Osteoblast (primary cell): ENCODE measurements at regions not wholly inside any gene's neighbourhood (a gene's known extent, or its start where the extent isn't known, plus 50 kb on each side); places are given as distances from the start of the nearest gene placed in this dataset.

Experiments
- DNase-seq: peaks from one replicate; pipeline ENCODE4 v3.0.0; 2011; ENCODE audit warnings: low spot score, mixed read lengths; ENCODE audit not compliant: insufficient read length; ENCODE audit errors: missing footprints
- H2AFZ ChIP-seq: 2 replicates; pipeline ENCODE4 v1.6.0; 2011; ENCODE audit warnings: mild to moderate bottlenecking, low read length
- H3K27ac ChIP-seq: 2 replicates; pipeline ENCODE4 v1.5.1; 2011; ENCODE audit warnings: mild to moderate bottlenecking, low read depth, low read length, moderate library complexity
- H3K27me3 ChIP-seq: 2 replicates; pipeline ENCODE4 v1.6.0; 2012; ENCODE audit warnings: mild to moderate bottlenecking, control low read depth, inconsistent platforms, low read length, moderate library complexity; ENCODE audit not compliant: insufficient read depth
- H3K36me3 ChIP-seq: 2 replicates; pipeline ENCODE4 v1.5.1; 2011; ENCODE audit warnings: mild to moderate bottlenecking, low read length, control low read depth, moderate library complexity; ENCODE audit not compliant: insufficient read depth
- H3K4me1 ChIP-seq: 2 replicates; pipeline ENCODE4 v1.5.1; 2011; ENCODE audit warnings: mild to moderate bottlenecking, low read length, control low read depth, moderate library complexity; ENCODE audit not compliant: insufficient read depth
- H3K4me2 ChIP-seq: 2 replicates; pipeline ENCODE4 v1.6.0; 2011; ENCODE audit warnings: mild to moderate bottlenecking, low read length; ENCODE audit not compliant: insufficient read depth
- H3K4me3 ChIP-seq: fragments of 200-600 bp; sonication (generic); 3 replicates; pipeline ENCODE4 v1.5.1; 2012; ENCODE audit warnings: mild to moderate bottlenecking, low read length, inconsistent platforms; ENCODE audit not compliant: insufficient read depth
- H3K79me2 ChIP-seq: 2 replicates; pipeline ENCODE4 v1.6.0; 2012; ENCODE audit warnings: mild to moderate bottlenecking, low read length, control low read depth, inconsistent platforms; ENCODE audit not compliant: insufficient read depth
- H3K9me3 ChIP-seq: 2 replicates; pipeline ENCODE4 v1.5.1; 2011; ENCODE audit warnings: low read depth, low read length, control low read depth
- H4K20me1 ChIP-seq: 2 replicates; pipeline ENCODE4 v1.6.0; 2012; ENCODE audit warnings: mild to moderate bottlenecking, low read length, control low read depth; ENCODE audit not compliant: insufficient read depth
- CTCF ChIP-seq: IDR thresholded peaks from 2 replicates; pipeline ENCODE4 v1.5.1; 2011; ENCODE audit warnings: mild to moderate bottlenecking, low read depth, low read length, moderate library complexity; ENCODE audit errors: extremely low read depth

- peak overlapping the region; percentile 93 for H3K4me2 ChIP-seq
- TF ChIP-seq CTCF = no peak
- no peaks in the 10 kb centered on the region for H3K9me3 ChIP-seq
- H3K79me2 ChIP-seq = no peaks in the 10 kb centered on the region
- DNase-seq = peak; percentile 83
- no peak overlapping the region for H3K27ac ChIP-seq
- H2AFZ ChIP-seq = peak overlapping the region; percentile 86
- peaks cover 13% of the 10 kb centered on the region for H3K27me3 ChIP-seq
- peaks cover 11% of the 10 kb centered on the region for H3K4me1 ChIP-seq
- H3K4me3 ChIP-seq = peak overlapping the region; percentile 69
- no peaks in the 10 kb centered on the region for H4K20me1 ChIP-seq
- H3K36me3 ChIP-seq = no peaks in the 10 kb centered on the region
Observed at GRCh38 chr9:78438780-78439179, 141.9 kb downstream of the PSAT1 start.

- H2AFZ ChIP-seq = peak overlapping the region; percentile 86
- DNase-seq = peak; percentile 98
- H3K27me3 ChIP-seq = peaks cover 13% of the 10 kb centered on the region
- TF ChIP-seq CTCF = peak; percentile 97
- H3K36me3 ChIP-seq = no peaks in the 10 kb centered on the region
- H3K9me3 ChIP-seq = no peaks in the 10 kb centered on the region
- no peaks in the 10 kb centered on the region for H4K20me1 ChIP-seq
- H3K27ac ChIP-seq = no peak overlapping the region
- peak overlapping the region; percentile 93 for H3K4me2 ChIP-seq
- no peaks in the 10 kb centered on the region for H3K79me2 ChIP-seq
- peak overlapping the region; percentile 69 for H3K4me3 ChIP-seq
- H3K4me1 ChIP-seq = peaks cover 11% of the 10 kb centered on the region
Observed at GRCh38 chr9:78439190-78439865, 142.4 kb downstream of the PSAT1 start.

- Histone ChIP-seq H3K27ac (no peak overlapping the region), H2AFZ (no peak overlapping the region), H3K36me3 (no peaks in the 10 kb centered on the region), H3K4me3 (peak overlapping the region; percentile 69), H3K4me2 (peak overlapping the region; percentile 93), H3K27me3 (peaks cover 9% of the 10 kb centered on the region), H3K79me2 (no peaks in the 10 kb centered on the region), H4K20me1 (no peaks in the 10 kb centered on the region), H3K9me3 (no peaks in the 10 kb centered on the region), H3K4me1 (peaks cover 11% of the 10 kb centered on the region)
- peak; percentile 6 for TF ChIP-seq CTCF
- peak; percentile 85 for DNase-seq
Observed at GRCh38 chr9:78439866-78440830, 143.2 kb downstream of the PSAT1 start.

GRCh38 chr9:78441396-78441795 is 144.5 kb downstream of the PSAT1 start:
- Histone ChIP-seq H3K4me2 (no peak overlapping the region), H3K27ac (no peak overlapping the region), H3K27me3 (peaks cover 9% of the 10 kb centered on the region), H3K36me3 (no peaks in the 10 kb centered on the region), H4K20me1 (no peaks in the 10 kb centered on the region), H2AFZ (no peak overlapping the region), H3K79me2 (no peaks in the 10 kb centered on the region), H3K4me1 (peaks cover 11% of the 10 kb centered on the region), H3K4me3 (no peak overlapping the region), H3K9me3 (no peaks in the 10 kb centered on the region)
- no peak for TF ChIP-seq CTCF
- no peak for DNase-seq
